ENCODE measurements at regions not wholly inside any gene's neighbourhood (a gene's known extent, or its start where the extent isn't known, plus 50 kb on each side); places are given as distances from the start of the nearest gene placed in this dataset.

DNA sequence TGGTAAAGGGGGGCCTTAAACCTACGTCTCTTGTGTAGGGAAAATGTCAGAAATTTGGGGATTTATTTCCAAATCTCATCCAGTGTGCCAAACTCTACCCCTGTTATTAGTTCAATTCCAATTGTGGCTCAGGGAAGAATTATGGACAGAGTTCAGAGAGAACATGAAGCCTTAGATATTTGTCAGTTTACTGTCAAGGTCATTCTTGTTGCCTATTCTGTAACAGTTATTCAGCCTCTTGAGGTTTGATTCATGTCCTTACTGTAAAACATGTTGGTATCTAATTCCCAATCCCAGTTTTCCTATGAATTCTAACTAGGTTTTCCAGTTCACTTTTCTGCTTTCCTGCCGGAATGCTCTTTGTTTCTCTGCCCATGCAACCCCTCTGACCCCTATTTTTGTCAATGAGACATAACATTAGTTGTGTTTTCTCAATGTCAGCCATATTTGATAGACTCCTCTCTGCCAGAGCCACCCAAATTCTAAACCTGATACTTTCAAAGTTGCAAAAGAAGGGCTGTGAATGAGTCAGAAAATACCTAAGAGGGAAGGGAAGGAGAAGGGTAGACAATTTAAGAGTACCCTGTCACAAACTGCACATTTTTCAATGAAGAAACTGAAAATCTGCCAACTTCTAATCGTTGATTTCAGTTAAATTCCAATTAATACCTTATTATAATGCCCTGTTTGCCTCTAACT lies 52.4 kb downstream of the ATOSA start:
- Histone ChIP-seq H3K36me3 (no peaks in the 10 kb centered on the region), H3K27ac (no peak overlapping the region), H3K79me2 (ENCODE audit: low read depth) (no peaks in the 10 kb centered on the region), H2AFZ (replicated peaks) (no peak overlapping the region), H3K27me3 (no peaks in the 10 kb centered on the region), H3K9ac (no peak overlapping the region), H3K4me3 (no peak overlapping the region), H3K4me1 (peaks cover 18% of the 10 kb centered on the region), H3K4me2 (no peak overlapping the region), H3F3A (ENCODE audit: low read depth) (peaks cover 5% of the 10 kb centered on the region), H4K20me1 (ENCODE audit: low read depth) (no peaks in the 10 kb centered on the region), H3K9me3 (ENCODE audit: low read depth) (no peaks in the 10 kb centered on the region)
- H3K4me3 Mint-ChIP-seq = no peak overlapping the region
- H3K27me3 Mint-ChIP-seq (ENCODE audit: insufficient read depth, low read depth) = no peaks in the 10 kb centered on the region
- peaks cover 7% of the 10 kb centered on the region for H3K36me3 Mint-ChIP-seq
- H3K9me3 Mint-ChIP-seq = no peaks in the 10 kb centered on the region
- DNase-seq (ENCODE audit: low spot score) = no peak
- TF ChIP-seq, protein P1, sequence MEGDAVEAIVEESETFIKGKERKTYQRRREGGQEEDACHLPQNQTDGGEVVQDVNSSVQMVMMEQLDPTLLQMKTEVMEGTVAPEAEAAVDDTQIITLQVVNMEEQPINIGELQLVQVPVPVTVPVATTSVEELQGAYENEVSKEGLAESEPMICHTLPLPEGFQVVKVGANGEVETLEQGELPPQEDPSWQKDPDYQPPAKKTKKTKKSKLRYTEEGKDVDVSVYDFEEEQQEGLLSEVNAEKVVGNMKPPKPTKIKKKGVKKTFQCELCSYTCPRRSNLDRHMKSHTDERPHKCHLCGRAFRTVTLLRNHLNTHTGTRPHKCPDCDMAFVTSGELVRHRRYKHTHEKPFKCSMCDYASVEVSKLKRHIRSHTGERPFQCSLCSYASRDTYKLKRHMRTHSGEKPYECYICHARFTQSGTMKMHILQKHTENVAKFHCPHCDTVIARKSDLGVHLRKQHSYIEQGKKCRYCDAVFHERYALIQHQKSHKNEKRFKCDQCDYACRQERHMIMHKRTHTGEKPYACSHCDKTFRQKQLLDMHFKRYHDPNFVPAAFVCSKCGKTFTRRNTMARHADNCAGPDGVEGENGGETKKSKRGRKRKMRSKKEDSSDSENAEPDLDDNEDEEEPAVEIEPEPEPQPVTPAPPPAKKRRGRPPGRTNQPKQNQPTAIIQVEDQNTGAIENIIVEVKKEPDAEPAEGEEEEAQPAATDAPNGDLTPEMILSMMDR (IDR thresholded peaks at IDR 0.05) = no peak
- TF ChIP-seq EZH2phosphoT487 (IDR thresholded peaks at IDR 0.05) (no peak), EZH2 (IDR thresholded peaks at IDR 0.05) (no peak)
- no peak overlapping the region for H3K27ac Mint-ChIP-seq
- no peaks in the 10 kb centered on the region for H3K4me1 Mint-ChIP-seq

GRCh38 chr15:52624262-52624661 lies 54.9 kb downstream of the ATOSA start:
- no peaks in the 10 kb centered on the region for H3K27me3 ChIP-seq
- no peaks in the 10 kb centered on the region for H3K4me1 Mint-ChIP-seq

GRCh38 chr15:52622791-52623190 lies 54.0 kb upstream of the ARPP19 start:
- H3K27ac Mint-ChIP-seq = no peak overlapping the region
- Histone ChIP-seq H3K4me2 (no peak overlapping the region), H3F3A (ENCODE audit: low read depth) (peaks cover 5% of the 10 kb centered on the region), H2AFZ (replicated peaks) (no peak overlapping the region), H3K4me1 (peaks cover 18% of the 10 kb centered on the region), H3K79me2 (ENCODE audit: low read depth) (no peaks in the 10 kb centered on the region), H4K20me1 (ENCODE audit: low read depth) (no peaks in the 10 kb centered on the region), H3K36me3 (no peaks in the 10 kb centered on the region), H3K9ac (no peak overlapping the region), H3K27me3 (no peaks in the 10 kb centered on the region), H3K9me3 (ENCODE audit: low read depth) (no peaks in the 10 kb centered on the region), H3K4me3 (no peak overlapping the region), H3K27ac (no peak overlapping the region)
- TF ChIP-seq EZH2 (IDR thresholded peaks at IDR 0.05) (no peak), EZH2phosphoT487 (IDR thresholded peaks at IDR 0.05) (no peak)
- TF ChIP-seq, protein P1 (IDR thresholded peaks at IDR 0.05) = no peak
- no peaks in the 10 kb centered on the region for H3K4me1 Mint-ChIP-seq
- DNase-seq (ENCODE audit: low spot score) = no peak
- H3K27me3 Mint-ChIP-seq (ENCODE audit: insufficient read depth, low read depth) = peaks cover 2% of the 10 kb centered on the region
- no peaks in the 10 kb centered on the region for H3K9me3 Mint-ChIP-seq
- H3K4me3 Mint-ChIP-seq = no peak overlapping the region
- H3K36me3 Mint-ChIP-seq = peaks cover 9% of the 10 kb centered on the region

More at GRCh38 chr15:52624262-52624661, 54.9 kb downstream of the ATOSA start:
- Histone ChIP-seq H4K20me1 (ENCODE audit: low read depth) (no peaks in the 10 kb centered on the region), H3K4me3 (no peak overlapping the region), H3K4me1 (peaks cover 18% of the 10 kb centered on the region), H3K9me3 (ENCODE audit: low read depth) (no peaks in the 10 kb centered on the region), H2AFZ (replicated peaks) (no peak overlapping the region), H3K27ac (peak overlapping the region; percentile 75), H3K9ac (no peak overlapping the region), H3F3A (ENCODE audit: low read depth) (peaks cover 5% of the 10 kb centered on the region), H3K4me2 (peak overlapping the region; percentile 42), H3K36me3 (no peaks in the 10 kb centered on the region), H3K79me2 (ENCODE audit: low read depth) (no peaks in the 10 kb centered on the region)
- H3K27ac Mint-ChIP-seq = no peak overlapping the region
- peak; percentile 35 for DNase-seq (ENCODE audit: low spot score)
- H3K27me3 Mint-ChIP-seq (ENCODE audit: insufficient read depth, low read depth) = peaks cover 2% of the 10 kb centered on the region
- H3K4me3 Mint-ChIP-seq = no peak overlapping the region
- TF ChIP-seq EZH2 (IDR thresholded peaks at IDR 0.05) (no peak), EZH2phosphoT487 (IDR thresholded peaks at IDR 0.05) (no peak)
- TF ChIP-seq, protein P1 (IDR thresholded peaks at IDR 0.05) = no peak
- no peaks in the 10 kb centered on the region for H3K9me3 Mint-ChIP-seq
- peaks cover 7% of the 10 kb centered on the region for H3K36me3 Mint-ChIP-seq

All from neural progenitor cell (in vitro differentiated cells).